Cardiac muscle cell (in vitro differentiated cells and primary cell): ENCODE measurements at regions not wholly inside any gene's neighbourhood (a gene's known extent, or its start where the extent isn't known, plus 50 kb on each side); places are given as distances from the start of the nearest gene placed in this dataset.

ENCODE experiments used
- DNase-seq, 2 donors: peaks; one replicate each; pipeline versions ENCODE4 v3.0.0 to v3.0.0-alpha.2; 2010 to 2017; ENCODE audit warnings: low read depth in 1 of 2, low spot score in 1 of 2
- H3K27ac ChIP-seq: fragments of 200-600 bp; sonication (generic); 2 replicates; pipeline ENCODE4 v1.5.1; 2016
- H3K27me3 ChIP-seq: fragments of 200-600 bp; sonication (generic); 2 replicates; pipeline ENCODE4 v1.6.0; 2016; ENCODE audit warnings: control low read depth
- H3K36me3 ChIP-seq: fragments of 200-600 bp; sonication (generic); 2 replicates; pipeline ENCODE4 v1.5.1; 2016; ENCODE audit warnings: control low read depth
- H3K4me1 ChIP-seq: fragments of 200-600 bp; sonication (generic); 2 replicates; pipeline ENCODE4 v1.8.1; 2017; ENCODE audit warnings: low read depth, mild to moderate bottlenecking, mixed run types
- H3K4me3 ChIP-seq: fragments of 200-600 bp; sonication (generic); 2 replicates; pipeline ENCODE4 v1.5.1; 2016; ENCODE audit warnings: mild to moderate bottlenecking
- H3K9me3 ChIP-seq: fragments of 200-600 bp; sonication (generic); 2 replicates; pipeline ENCODE4 v1.5.1; 2017; ENCODE audit warnings: low read depth, mild to moderate bottlenecking, control low read depth
- TF ChIP-seq, protein P1 (sequence below): IDR thresholded peaks from 2 replicates; pipeline ENCODE4 v1.5.1; 2012; ENCODE audit warnings: low read depth, mild to moderate bottlenecking, low read length

GRCh38 chr20:18926965-18927364 lies 113.4 kb downstream of the SCP2D1 start:
- TF ChIP-seq, protein P1, sequence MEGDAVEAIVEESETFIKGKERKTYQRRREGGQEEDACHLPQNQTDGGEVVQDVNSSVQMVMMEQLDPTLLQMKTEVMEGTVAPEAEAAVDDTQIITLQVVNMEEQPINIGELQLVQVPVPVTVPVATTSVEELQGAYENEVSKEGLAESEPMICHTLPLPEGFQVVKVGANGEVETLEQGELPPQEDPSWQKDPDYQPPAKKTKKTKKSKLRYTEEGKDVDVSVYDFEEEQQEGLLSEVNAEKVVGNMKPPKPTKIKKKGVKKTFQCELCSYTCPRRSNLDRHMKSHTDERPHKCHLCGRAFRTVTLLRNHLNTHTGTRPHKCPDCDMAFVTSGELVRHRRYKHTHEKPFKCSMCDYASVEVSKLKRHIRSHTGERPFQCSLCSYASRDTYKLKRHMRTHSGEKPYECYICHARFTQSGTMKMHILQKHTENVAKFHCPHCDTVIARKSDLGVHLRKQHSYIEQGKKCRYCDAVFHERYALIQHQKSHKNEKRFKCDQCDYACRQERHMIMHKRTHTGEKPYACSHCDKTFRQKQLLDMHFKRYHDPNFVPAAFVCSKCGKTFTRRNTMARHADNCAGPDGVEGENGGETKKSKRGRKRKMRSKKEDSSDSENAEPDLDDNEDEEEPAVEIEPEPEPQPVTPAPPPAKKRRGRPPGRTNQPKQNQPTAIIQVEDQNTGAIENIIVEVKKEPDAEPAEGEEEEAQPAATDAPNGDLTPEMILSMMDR = no peak
- Histone ChIP-seq H3K4me3 (no peak overlapping the region), H3K27ac (no peak overlapping the region), H3K9me3 (no peaks in the 10 kb centered on the region), H3K4me1 (no peaks in the 10 kb centered on the region), H3K36me3 (no peaks in the 10 kb centered on the region), H3K27me3 (no peaks in the 10 kb centered on the region)
- DNase-seq = no peak

GRCh38 chr20:18928626-18929025 lies 115.0 kb downstream of the SCP2D1 start:
- Histone ChIP-seq H3K4me1 (no peaks in the 10 kb centered on the region), H3K9me3 (no peaks in the 10 kb centered on the region), H3K27me3 (no peaks in the 10 kb centered on the region), H3K27ac (no peak overlapping the region), H3K36me3 (no peaks in the 10 kb centered on the region), H3K4me3 (no peak overlapping the region)
- TF ChIP-seq, protein P1 = no peak
- no peak for DNase-seq

DNA sequence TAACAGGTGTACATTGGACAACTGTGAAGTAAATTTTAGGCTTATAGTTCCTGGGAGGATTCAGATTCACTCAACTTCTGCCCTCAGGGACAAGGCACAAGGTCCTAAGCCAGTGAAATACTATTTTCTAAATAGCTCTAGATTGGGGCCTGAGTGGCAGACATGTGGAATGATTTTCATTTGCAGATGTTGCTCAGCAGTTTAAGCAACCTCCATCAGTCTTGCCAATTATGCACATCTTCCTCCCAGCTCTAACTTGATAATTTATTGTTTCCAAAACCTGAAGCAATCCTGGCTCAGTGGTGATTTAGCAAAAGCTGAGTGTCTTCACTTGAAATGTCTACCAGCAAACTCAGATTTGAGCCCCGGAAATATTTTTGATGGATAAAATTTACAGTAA lies 116.2 kb downstream of the SCP2D1 start:
- TF ChIP-seq, protein P1 = no peak

GRCh38 chr20:18943542-18943941 lies 130.0 kb downstream of the SCP2D1 start:
- no peak overlapping the region for H3K4me3 ChIP-seq
- TF ChIP-seq, protein P1 = no peak
- H3K27ac ChIP-seq = no peak overlapping the region
- no peaks in the 10 kb centered on the region for H3K4me1 ChIP-seq
- no peaks in the 10 kb centered on the region for H3K9me3 ChIP-seq
- no peaks in the 10 kb centered on the region for H3K27me3 ChIP-seq
- H3K36me3 ChIP-seq = no peaks in the 10 kb centered on the region
- no peak for DNase-seq

More for the DNA sequence above, 116.2 kb downstream of the SCP2D1 start:
- Histone ChIP-seq H3K4me3 (no peak overlapping the region), H3K9me3 (no peaks in the 10 kb centered on the region), H3K27ac (no peak overlapping the region), H3K4me1 (no peaks in the 10 kb centered on the region), H3K27me3 (no peaks in the 10 kb centered on the region), H3K36me3 (no peaks in the 10 kb centered on the region)
- DNase-seq = no peak

- Histone ChIP-seq H3K27me3 (no peaks in the 10 kb centered on the region), H3K27ac (no peak overlapping the region), H3K4me1 (peaks cover 9% of the 10 kb centered on the region), H3K4me3 (no peak overlapping the region), H3K9me3 (no peaks in the 10 kb centered on the region), H3K36me3 (no peaks in the 10 kb centered on the region)
- TF ChIP-seq, protein P1 = no peak
- no peak for DNase-seq
Observed at GRCh38 chr20:18956890-18957289, 143.3 kb downstream of the SCP2D1 start.

DNA sequence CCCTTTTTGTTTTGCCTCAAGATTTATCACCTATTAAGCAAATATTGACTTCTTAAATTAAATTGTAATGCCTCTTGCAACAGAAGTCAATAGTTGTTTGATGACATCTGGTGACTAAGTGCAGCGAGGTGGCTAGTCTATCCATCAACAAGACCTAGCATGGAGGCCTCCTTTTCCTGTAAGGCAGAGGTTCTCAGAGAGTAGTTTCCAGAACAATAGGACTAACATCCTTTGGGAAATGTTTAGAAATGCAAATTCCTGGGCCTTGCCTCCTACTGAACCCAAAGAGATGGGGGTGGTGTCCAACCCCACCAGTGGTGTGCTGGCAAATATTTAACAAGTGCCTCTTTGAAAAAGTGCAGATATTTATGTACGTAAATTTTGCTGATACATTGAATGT lies 143.7 kb downstream of the SCP2D1 start:
- Histone ChIP-seq H3K36me3 (no peaks in the 10 kb centered on the region), H3K27ac (no peak overlapping the region), H3K4me1 (peaks cover 9% of the 10 kb centered on the region), H3K27me3 (no peaks in the 10 kb centered on the region), H3K4me3 (no peak overlapping the region), H3K9me3 (no peaks in the 10 kb centered on the region)
- TF ChIP-seq, protein P1 = no peak
- no peak for DNase-seq
